ENCODE measurements at regions not wholly inside any gene's neighbourhood (a gene's known extent, or its start where the extent isn't known, plus 50 kb on each side); places are given as distances from the start of the nearest gene placed in this dataset.

DNA sequence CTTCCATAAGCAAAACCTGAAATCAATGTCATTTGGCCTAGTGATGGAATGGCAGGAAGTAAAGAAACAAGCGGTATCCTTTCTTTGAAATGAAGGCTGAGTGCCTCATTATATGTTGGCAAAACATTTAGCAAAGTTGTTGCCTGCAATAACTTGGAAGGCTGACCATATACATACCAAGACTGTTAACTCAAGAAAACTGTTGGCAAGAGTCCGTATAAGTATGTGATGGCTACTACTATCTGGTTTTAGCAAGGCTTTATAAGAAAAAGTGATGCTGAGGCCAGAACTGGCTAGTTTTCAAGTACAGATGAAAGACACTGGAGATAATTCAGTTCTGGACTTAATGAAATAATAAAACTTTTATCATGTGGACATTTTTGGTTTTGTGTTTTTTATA lies 356.2 kb downstream of the ZNF521 start:
- H3K27me3 Mint-ChIP-seq (ENCODE audit: low read depth), result no peaks in the 10 kb centered on the region
- H3K27ac Mint-ChIP-seq (ENCODE audit: unreplicated experiment), result no peak overlapping the region
- H3K4me1 Mint-ChIP-seq (ENCODE audit: low read depth), result no peaks in the 10 kb centered on the region
- H3K36me3 Mint-ChIP-seq (ENCODE audit: low read depth), result peaks cover 7% of the 10 kb centered on the region
- no peak for DNase-seq (ENCODE audit: low spot score)
- H3K4me3 Mint-ChIP-seq (ENCODE audit: unreplicated experiment), result no peak overlapping the region
- TF ChIP-seq, protein P1, sequence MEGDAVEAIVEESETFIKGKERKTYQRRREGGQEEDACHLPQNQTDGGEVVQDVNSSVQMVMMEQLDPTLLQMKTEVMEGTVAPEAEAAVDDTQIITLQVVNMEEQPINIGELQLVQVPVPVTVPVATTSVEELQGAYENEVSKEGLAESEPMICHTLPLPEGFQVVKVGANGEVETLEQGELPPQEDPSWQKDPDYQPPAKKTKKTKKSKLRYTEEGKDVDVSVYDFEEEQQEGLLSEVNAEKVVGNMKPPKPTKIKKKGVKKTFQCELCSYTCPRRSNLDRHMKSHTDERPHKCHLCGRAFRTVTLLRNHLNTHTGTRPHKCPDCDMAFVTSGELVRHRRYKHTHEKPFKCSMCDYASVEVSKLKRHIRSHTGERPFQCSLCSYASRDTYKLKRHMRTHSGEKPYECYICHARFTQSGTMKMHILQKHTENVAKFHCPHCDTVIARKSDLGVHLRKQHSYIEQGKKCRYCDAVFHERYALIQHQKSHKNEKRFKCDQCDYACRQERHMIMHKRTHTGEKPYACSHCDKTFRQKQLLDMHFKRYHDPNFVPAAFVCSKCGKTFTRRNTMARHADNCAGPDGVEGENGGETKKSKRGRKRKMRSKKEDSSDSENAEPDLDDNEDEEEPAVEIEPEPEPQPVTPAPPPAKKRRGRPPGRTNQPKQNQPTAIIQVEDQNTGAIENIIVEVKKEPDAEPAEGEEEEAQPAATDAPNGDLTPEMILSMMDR (IDR thresholded peaks at IDR 0.05), result no peak
- H3K9me3 Mint-ChIP-seq (ENCODE audit: low read depth), result peaks cover 17% of the 10 kb centered on the region

DNA sequence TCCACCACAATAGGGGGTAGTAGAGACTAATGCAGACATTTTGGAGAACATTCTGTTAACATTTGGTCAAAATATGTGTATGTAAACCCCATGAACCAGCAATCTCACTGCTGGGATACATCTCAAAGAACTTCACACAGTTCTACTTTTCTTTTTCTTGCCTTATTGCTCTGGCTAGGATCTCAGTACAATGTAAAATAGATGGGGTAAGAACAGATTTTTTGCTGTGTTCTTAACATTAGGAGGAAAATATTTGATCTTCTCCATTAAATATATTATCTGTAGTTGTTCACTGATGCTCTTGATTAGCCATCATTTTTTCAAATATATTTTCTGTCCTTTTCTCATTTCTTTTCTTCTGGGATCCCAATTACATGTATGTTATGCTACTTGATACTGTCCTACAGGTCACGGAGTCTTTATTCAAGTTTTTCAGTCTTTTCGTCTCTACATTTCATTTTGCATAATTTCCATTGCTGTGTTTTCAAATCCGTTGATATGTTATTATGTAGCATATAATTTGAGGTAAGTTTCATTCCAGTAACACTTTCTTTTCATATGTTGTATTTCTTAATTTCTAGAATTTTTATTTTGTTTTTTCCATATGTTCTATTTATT lies 352.2 kb downstream of the ZNF521 start:
- no peak overlapping the region for H3K4me3 Mint-ChIP-seq (ENCODE audit: unreplicated experiment)
- no peak overlapping the region for H3K27ac Mint-ChIP-seq (ENCODE audit: unreplicated experiment)
- H3K9me3 Mint-ChIP-seq (ENCODE audit: low read depth), result peaks cover 17% of the 10 kb centered on the region
- no peaks in the 10 kb centered on the region for H3K27me3 Mint-ChIP-seq (ENCODE audit: low read depth)
- H3K4me1 Mint-ChIP-seq (ENCODE audit: low read depth), result peaks cover 2% of the 10 kb centered on the region
- H3K36me3 Mint-ChIP-seq (ENCODE audit: low read depth), result peaks cover 7% of the 10 kb centered on the region
- TF ChIP-seq, protein P1 (IDR thresholded peaks at IDR 0.05), result no peak
- no peak for DNase-seq (ENCODE audit: low spot score)

DNA sequence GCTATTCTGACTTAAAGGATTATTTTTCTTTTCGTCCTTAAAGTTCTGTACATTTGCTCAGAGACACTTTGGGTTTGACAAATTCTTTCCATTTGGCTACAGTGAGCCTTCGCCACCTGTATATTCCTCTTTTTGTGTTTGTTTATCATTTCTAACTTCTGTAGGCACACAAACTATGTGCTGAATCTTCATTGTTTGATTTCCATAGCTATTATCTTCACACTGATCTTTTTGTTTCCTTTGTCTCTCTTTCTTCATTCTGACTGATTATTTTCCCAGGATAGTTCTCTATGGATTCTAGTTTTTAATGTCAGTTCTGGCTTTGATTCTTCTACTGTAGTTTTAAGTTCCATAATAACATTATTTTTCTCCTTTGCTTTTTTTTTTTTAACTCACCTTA lies 350.2 kb downstream of the ZNF521 start:
- Mint-ChIP-seq H3K4me3 (ENCODE audit: unreplicated experiment) (no peak overlapping the region), H3K27me3 (ENCODE audit: low read depth) (no peaks in the 10 kb centered on the region), H3K4me1 (ENCODE audit: low read depth) (peaks cover 20% of the 10 kb centered on the region), H3K27ac (ENCODE audit: unreplicated experiment) (no peak overlapping the region), H3K9me3 (ENCODE audit: low read depth) (peaks cover 13% of the 10 kb centered on the region), H3K36me3 (ENCODE audit: low read depth) (peaks cover 7% of the 10 kb centered on the region)
- TF ChIP-seq, protein P1 (IDR thresholded peaks at IDR 0.05), result no peak
- DNase-seq (ENCODE audit: low spot score), result no peak

DNA sequence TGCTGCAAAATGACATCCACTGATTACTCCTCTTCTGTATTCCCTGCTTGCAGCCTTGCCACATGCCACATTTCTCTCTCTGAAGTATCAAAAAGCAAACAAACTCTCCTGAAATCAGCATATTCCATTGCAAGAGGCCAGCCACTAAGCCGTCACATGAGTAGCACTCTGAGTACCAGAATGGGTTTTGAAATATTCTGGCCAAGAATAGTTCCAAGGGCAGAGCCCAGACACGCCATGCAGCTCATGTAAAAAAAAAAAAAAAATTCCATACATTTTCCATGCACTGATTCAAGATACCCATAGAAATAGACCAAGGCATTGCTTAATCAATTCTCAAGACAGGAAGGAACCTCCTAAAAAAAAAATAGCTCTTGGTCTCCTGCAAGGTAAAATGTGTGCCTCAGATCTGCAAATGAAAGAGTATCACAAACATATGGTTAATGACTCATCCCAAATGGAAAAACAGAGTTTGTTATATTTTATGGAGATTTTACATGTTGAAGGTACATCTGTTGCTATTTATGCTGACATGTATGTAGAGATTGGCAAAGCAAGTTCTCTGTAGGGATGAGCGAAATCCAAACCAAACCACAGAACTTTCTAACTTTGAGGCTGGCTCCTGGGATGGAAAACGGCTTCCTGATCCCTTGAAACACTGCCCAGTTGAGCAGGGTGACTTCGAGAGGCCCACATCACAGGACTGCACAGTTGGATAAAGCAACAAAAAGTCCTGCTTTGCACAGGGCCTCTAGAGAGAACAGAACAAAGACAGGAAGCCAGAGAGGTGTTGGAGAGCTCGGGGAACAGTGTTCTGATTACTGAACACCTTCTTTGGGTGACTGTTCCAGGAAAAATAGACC lies 346.2 kb downstream of the ZNF521 start:
- Mint-ChIP-seq H3K4me1 (ENCODE audit: low read depth) (peaks cover 20% of the 10 kb centered on the region), H3K9me3 (ENCODE audit: low read depth) (peaks cover 10% of the 10 kb centered on the region), H3K27me3 (ENCODE audit: low read depth) (no peaks in the 10 kb centered on the region), H3K36me3 (ENCODE audit: low read depth) (peaks cover 2% of the 10 kb centered on the region), H3K4me3 (ENCODE audit: unreplicated experiment) (no peak overlapping the region), H3K27ac (ENCODE audit: unreplicated experiment) (peak overlapping the region; percentile 81)
- TF ChIP-seq, protein P1 (IDR thresholded peaks at IDR 0.05), result no peak
- DNase-seq (ENCODE audit: low spot score), result no peak

DNA sequence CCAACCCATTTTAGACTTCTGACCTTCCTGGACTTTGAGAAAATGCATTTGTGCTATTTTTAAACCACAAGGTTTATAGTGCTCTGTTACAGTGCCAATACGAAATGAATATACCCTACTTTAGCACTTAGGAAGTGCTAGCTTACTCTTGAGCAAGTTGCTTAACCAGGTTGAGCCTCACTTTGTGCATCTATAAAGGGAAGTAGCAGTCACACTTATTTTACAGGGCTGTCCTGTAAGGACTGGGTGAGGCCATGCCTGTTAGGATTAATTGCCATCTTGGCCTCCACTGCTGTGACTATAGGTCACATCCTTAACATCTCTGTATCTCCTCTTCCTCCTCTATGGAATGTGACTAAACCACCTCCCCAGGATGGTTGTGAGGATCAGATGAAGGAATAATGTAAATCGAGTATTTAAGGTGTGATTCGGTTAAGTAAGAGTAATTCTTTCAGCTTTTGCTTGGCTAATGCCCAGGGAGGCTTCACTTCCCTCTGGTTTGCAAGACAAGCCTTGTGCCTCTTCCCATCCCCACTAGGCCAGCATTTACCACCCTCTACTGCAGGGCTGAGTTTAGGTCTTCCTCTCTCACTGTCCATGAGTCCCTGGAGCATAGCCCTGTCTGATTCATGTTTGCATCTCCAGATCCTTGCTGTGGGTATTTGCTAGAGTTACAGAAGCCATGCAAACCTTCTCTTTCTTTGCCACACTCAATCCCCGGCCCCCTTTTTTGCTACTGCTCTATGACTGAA lies 341.2 kb downstream of the ZNF521 start:
- Mint-ChIP-seq H3K27ac (ENCODE audit: unreplicated experiment) (no peak overlapping the region), H3K9me3 (ENCODE audit: low read depth) (peaks cover 13% of the 10 kb centered on the region), H3K36me3 (ENCODE audit: low read depth) (peaks cover 2% of the 10 kb centered on the region), H3K4me1 (ENCODE audit: low read depth) (peaks cover 13% of the 10 kb centered on the region), H3K27me3 (ENCODE audit: low read depth) (no peaks in the 10 kb centered on the region), H3K4me3 (ENCODE audit: unreplicated experiment) (no peak overlapping the region)
- TF ChIP-seq, protein P1 (IDR thresholded peaks at IDR 0.05), result no peak
- DNase-seq (ENCODE audit: low spot score), result no peak

Measured in chondrocyte (in vitro differentiated cells).